Mesenchymal stem cell (in vitro differentiated cells and primary cell): ENCODE measurements at regions not wholly inside any gene's neighbourhood (a gene's known extent, or its start where the extent isn't known, plus 50 kb on each side); places are given as distances from the start of the nearest gene placed in this dataset.
A peak's percentile ranks its signal among the peaks of the same experiment; 100 is the strongest.

Experiments used
- DNase-seq: peaks from one replicate; pipeline ENCODE4 v3.0.0-alpha.2; 2013
- H2AFZ ChIP-seq: one replicate; pipeline ENCODE4 v1.6.1; 2013; ENCODE audit warnings: low read depth, mild to moderate bottlenecking, control low read depth, inconsistent platforms, low read length, moderate library complexity
- H2AK5ac ChIP-seq: 2 replicates; pipeline ENCODE4 v1.6.1; 2013; ENCODE audit warnings: low read length, moderate library complexity, mild to moderate bottlenecking, inconsistent platforms; ENCODE audit not compliant: severe bottlenecking
- H2BK120ac ChIP-seq: one replicate; pipeline ENCODE4 v1.6.1; 2013; ENCODE audit warnings: low read depth, mild to moderate bottlenecking, inconsistent platforms, low read length, moderate library complexity
- H2BK12ac ChIP-seq, 2 experiments: one replicate each; pipeline ENCODE4 v1.6.1; 2013; ENCODE audit warnings: inconsistent platforms in 2 of 2, low read length in 2 of 2, mild to moderate bottlenecking in 2 of 2, moderate library complexity in 2 of 2, control low read depth in 1 of 2
- H2BK15ac ChIP-seq: one replicate; pipeline ENCODE4 v1.6.1; 2013; ENCODE audit warnings: mild to moderate bottlenecking, low read depth, inconsistent platforms; ENCODE audit not compliant: poor library complexity, severe bottlenecking
- H2BK5ac ChIP-seq: 2 replicates; pipeline ENCODE4 v1.6.1; 2013; ENCODE audit warnings: low read depth, mild to moderate bottlenecking, low read length, control low read depth, inconsistent platforms; ENCODE audit not compliant: poor library complexity, severe bottlenecking
- H3K14ac ChIP-seq, 2 experiments: one replicate each; pipeline ENCODE4 v1.6.1; 2013; ENCODE audit warnings: inconsistent platforms in 2 of 2, low read length in 2 of 2, control low read depth in 1 of 2, mild to moderate bottlenecking in 1 of 2, moderate library complexity in 1 of 2
- H3K18ac ChIP-seq, 2 experiments: one replicate each; pipeline ENCODE4 v1.6.1; 2013; ENCODE audit warnings: inconsistent platforms in 2 of 2, low read length in 2 of 2, control low read depth in 1 of 2, low read depth in 1 of 2, mild to moderate bottlenecking in 1 of 2
- H3K23ac ChIP-seq, 2 experiments: one replicate each; pipeline ENCODE4 v1.6.1; 2013; ENCODE audit warnings: inconsistent platforms in 2 of 2, low read length in 2 of 2, mild to moderate bottlenecking in 2 of 2, moderate library complexity in 2 of 2, control low read depth in 1 of 2
- H3K27ac ChIP-seq: 2 replicates; pipeline ENCODE4 v1.5.1; 2013; ENCODE audit warnings: mild to moderate bottlenecking, moderate library complexity, low read length, control low read depth, inconsistent platforms; ENCODE audit not compliant: poor library complexity, severe bottlenecking
- H3K27me3 ChIP-seq, 2 experiments: 2 replicates each; pipeline versions ENCODE4 v1.6.1 to v1.7.0; 2013; ENCODE audit warnings: low read length in 2 of 2, mild to moderate bottlenecking in 2 of 2, moderate library complexity in 2 of 2, control low read depth in 1 of 2, inconsistent platforms in 1 of 2; ENCODE audit not compliant: control insufficient read depth in 1 of 2, insufficient read depth in 1 of 2
- H3K36me3 ChIP-seq, 2 experiments: 2 replicates each; pipeline versions ENCODE4 v1.6.1 to v1.7.0; 2013; ENCODE audit warnings: low read length in 2 of 2, control low read depth in 1 of 2, inconsistent platforms in 1 of 2, low read depth in 1 of 2, mild to moderate bottlenecking in 1 of 2; ENCODE audit not compliant: insufficient read depth in 2 of 2, control insufficient read depth in 1 of 2
- H3K4ac ChIP-seq, 2 experiments: one replicate each; pipeline ENCODE4 v1.6.1; 2013; ENCODE audit warnings: inconsistent platforms in 2 of 2, low read length in 2 of 2, mild to moderate bottlenecking in 2 of 2, moderate library complexity in 2 of 2, control low read depth in 1 of 2, low read depth in 1 of 2
- H3K4me1 ChIP-seq: 2 replicates; pipeline ENCODE4 v1.6.1; 2013; ENCODE audit warnings: low read depth, low read length, control low read depth; ENCODE audit not compliant: control insufficient read depth, insufficient read depth
- H3K4me2 ChIP-seq: 2 replicates; pipeline ENCODE4 v1.6.1; 2013; ENCODE audit warnings: low read length, mild to moderate bottlenecking, inconsistent platforms; ENCODE audit not compliant: poor library complexity, severe bottlenecking
- H3K4me3 ChIP-seq, 2 experiments: 2 replicates each; pipeline versions ENCODE4 v1.5.1 to v1.7.0; 2013; ENCODE audit warnings: low read length in 2 of 2, mild to moderate bottlenecking in 2 of 2, control low read depth in 1 of 2, low read depth in 1 of 2; ENCODE audit not compliant: insufficient read depth in 1 of 2
- H3K79me1 ChIP-seq: replicated peaks from 2 replicates; pipeline ENCODE4 v1.6.1; 2013; ENCODE audit warnings: mild to moderate bottlenecking, control low read depth, low read length, inconsistent platforms; ENCODE audit not compliant: poor library complexity, severe bottlenecking
- H3K9ac ChIP-seq: 2 replicates; pipeline ENCODE4 v1.7.0; 2013; ENCODE audit warnings: mild to moderate bottlenecking, low read length, moderate library complexity
- H3K9me3 ChIP-seq: 2 replicates; pipeline ENCODE4 v1.7.0; 2013; ENCODE audit warnings: mild to moderate bottlenecking, low read length; ENCODE audit not compliant: control insufficient read depth
- H4K8ac ChIP-seq: one replicate; pipeline ENCODE4 v1.6.1; 2013; ENCODE audit warnings: inconsistent platforms, mild to moderate bottlenecking, low read length, moderate library complexity
- H4K91ac ChIP-seq: one replicate; pipeline ENCODE4 v1.6.1; 2013; ENCODE audit warnings: mild to moderate bottlenecking, low read length, inconsistent platforms
- WGBS: methylation state at CpG from one replicate; pipeline ENCODE4 v1.1.7; 2013; ENCODE audit warnings: mixed read lengths; 5-methylcytosine and 5-hydroxymethylcytosine counted together

- H3K9me3 ChIP-seq, result no peaks in the 10 kb centered on the region
- H3K18ac ChIP-seq, result no peak overlapping the region
- no peak overlapping the region for H2BK120ac ChIP-seq
- peak overlapping the region; percentile 80 for H3K9ac ChIP-seq
- H2BK5ac ChIP-seq, result no peak overlapping the region
- H2AK5ac ChIP-seq, result no peak overlapping the region
- H3K23ac ChIP-seq, result no peak overlapping the region
- H3K36me3 ChIP-seq, result no peaks in the 10 kb centered on the region
- H4K8ac ChIP-seq, result no peak overlapping the region
- no peak overlapping the region for H3K4ac ChIP-seq
- no CpG with 5 or more reads among the region's 2 CpGs for WGBS
- H3K27me3 ChIP-seq, result no peaks in the 10 kb centered on the region
- no peak overlapping the region for H3K4me3 ChIP-seq
- H3K27ac ChIP-seq, result no peak overlapping the region
- H3K79me1 ChIP-seq, result no peaks in the 10 kb centered on the region
- no peak overlapping the region for H2AFZ ChIP-seq
- H4K91ac ChIP-seq, result no peak overlapping the region
- H3K4me2 ChIP-seq, result no peak overlapping the region
- no peaks in the 10 kb centered on the region for H3K4me1 ChIP-seq
- no peak overlapping the region for H3K14ac ChIP-seq
- DNase-seq, result peak; percentile 55
- no peak overlapping the region for H2BK15ac ChIP-seq
- H2BK12ac ChIP-seq, result no peak overlapping the region
Observed at GRCh38 chr7:81501220-81501619, 268.6 kb downstream of the HGF start.

- 90% methylated on average over 8 of the region's 8 CpGs for WGBS
- Histone ChIP-seq H2BK15ac (no peak overlapping the region), H3K27me3 (no peaks in the 10 kb centered on the region), H2BK120ac (no peak overlapping the region), H3K79me1 (no peaks in the 10 kb centered on the region), H2BK12ac (no peak overlapping the region), H3K9me3 (no peaks in the 10 kb centered on the region), H4K91ac (no peak overlapping the region), H3K36me3 (no peaks in the 10 kb centered on the region), H3K27ac (no peak overlapping the region), H3K4ac (no peak overlapping the region), H3K4me2 (no peak overlapping the region), H2AFZ (no peak overlapping the region), H3K14ac (no peak overlapping the region), H3K9ac (peak overlapping the region; percentile 80), H3K4me1 (no peaks in the 10 kb centered on the region), H3K23ac (no peak overlapping the region), H2BK5ac (no peak overlapping the region), H4K8ac (no peak overlapping the region), H3K18ac (no peak overlapping the region), H2AK5ac (no peak overlapping the region), H3K4me3 (no peak overlapping the region)
- DNase-seq, result no peak
Observed at GRCh38 chr7:81500631-81501030, 269.2 kb downstream of the HGF start.

GRCh38 chr7:81499262-81500116, 270.4 kb downstream of the HGF start:
- 69% methylated on average over 2 of the region's 4 CpGs for WGBS
- Histone ChIP-seq H2AK5ac (no peak overlapping the region), H3K9ac (peak overlapping the region; percentile 80), H3K79me1 (no peaks in the 10 kb centered on the region), H2BK120ac (no peak overlapping the region), H3K36me3 (no peaks in the 10 kb centered on the region), H3K14ac (no peak overlapping the region), H3K27me3 (no peaks in the 10 kb centered on the region), H2BK15ac (no peak overlapping the region), H3K4me1 (no peaks in the 10 kb centered on the region), H3K23ac (no peak overlapping the region), H3K27ac (no peak overlapping the region), H3K18ac (no peak overlapping the region), H4K91ac (no peak overlapping the region), H2AFZ (no peak overlapping the region), H3K4ac (no peak overlapping the region), H3K4me3 (no peak overlapping the region), H2BK5ac (no peak overlapping the region), H2BK12ac (peak overlapping the region in 1 of 2 experiments; percentile 61), H3K9me3 (no peaks in the 10 kb centered on the region), H3K4me2 (no peak overlapping the region), H4K8ac (no peak overlapping the region)
- peak; percentile 85 for DNase-seq

- Histone ChIP-seq H2BK12ac (no peak overlapping the region), H3K4me2 (no peak overlapping the region), H3K4me1 (no peaks in the 10 kb centered on the region), H2BK15ac (no peak overlapping the region), H3K14ac (no peak overlapping the region), H2AFZ (no peak overlapping the region), H4K91ac (no peak overlapping the region), H2AK5ac (no peak overlapping the region), H3K9ac (no peak overlapping the region), H4K8ac (no peak overlapping the region), H3K27ac (no peak overlapping the region), H2BK120ac (no peak overlapping the region), H3K79me1 (no peaks in the 10 kb centered on the region), H3K18ac (no peak overlapping the region), H3K23ac (no peak overlapping the region), H3K9me3 (no peaks in the 10 kb centered on the region), H3K27me3 (no peaks in the 10 kb centered on the region), H3K36me3 (no peaks in the 10 kb centered on the region), H3K4ac (no peak overlapping the region), H2BK5ac (no peak overlapping the region), H3K4me3 (no peak overlapping the region)
- DNase-seq, result no peak
- 100% methylated on average over 1 of the region's 1 CpG for WGBS
Observed at GRCh38 chr7:81498176-81498575, 271.7 kb downstream of the HGF start.
